Stimulated activated naive CD8-positive, alpha-beta T cell treated with anti-CD3 and anti-CD28 coated beads, Interleukin-15, amount 100 ng/mL, for 72 hours (primary cell): ENCODE measurements at regions not wholly inside any gene's neighbourhood (a gene's known extent, or its start where the extent isn't known, plus 50 kb on each side); places are given as distances from the start of the nearest gene placed in this dataset.
"Not testable (repeated sequence)": the region's sequence is repeated elsewhere in the genome, so short reads cannot be mapped to it uniquely, and the experiment has no call there.

Experiments
- ATAC-seq: fragments of 150-1000 bp; cut with Tn5 transposase; 2 replicates; pipeline ENCODE4 v1.10.0; 2021; ENCODE audit warnings: mild to moderate bottlenecking, moderate library complexity
- DNase-seq, 2 donors: peaks; one replicate each; pipeline ENCODE4 v3.0.0; 2021 to 2022
- H3K27ac Mint-ChIP-seq, 2 donors: one replicate each; pipeline ENCODE4 v1.8.0; 2022; ENCODE audit warnings: mild to moderate bottlenecking in 2 of 2, mixed read lengths in 2 of 2, moderate library complexity in 2 of 2
- H3K27me3 Mint-ChIP-seq: one replicate; pipeline ENCODE4 v1.8.0; 2022; ENCODE audit warnings: mixed read lengths
- H3K4me1 Mint-ChIP-seq: one replicate; pipeline ENCODE4 v1.8.0; 2022; ENCODE audit warnings: mild to moderate bottlenecking, mixed read lengths
- H3K4me3 Mint-ChIP-seq, 2 donors: one replicate each; pipeline ENCODE4 v1.8.0; 2022; ENCODE audit warnings: mild to moderate bottlenecking in 2 of 2, mixed read lengths in 2 of 2, moderate library complexity in 1 of 2
- H3K9me3 Mint-ChIP-seq, 2 donors: one replicate each; pipeline ENCODE4 v1.8.0; 2022; ENCODE audit warnings: mixed read lengths in 2 of 2

GRCh38 chr3:59212128-59212779, 162.4 kb upstream of the CFAP20DC start:
- DNase-seq (no peak), ATAC-seq (peak; percentile 77)
- Mint-ChIP-seq H3K27me3 (peaks cover 12% of the 10 kb centered on the region), H3K4me3 (no peak overlapping the region), H3K27ac (peak overlapping the region in 1 of 2 donors; percentile 69), H3K9me3 (no peaks in the 10 kb centered on the region), H3K4me1 (no peaks in the 10 kb centered on the region)

GRCh38 chr3:59210260-59210659, 160.4 kb upstream of the CFAP20DC start:
- peaks cover 12% of the 10 kb centered on the region for H3K27me3 Mint-ChIP-seq
- DNase-seq (no peak), ATAC-seq (no peak)
- no peaks in the 10 kb centered on the region for H3K4me1 Mint-ChIP-seq
- no peak overlapping the region for H3K4me3 Mint-ChIP-seq
- H3K27ac Mint-ChIP-seq, result no peak overlapping the region
- no peaks in the 10 kb centered on the region for H3K9me3 Mint-ChIP-seq

- Mint-ChIP-seq H3K4me3 (no peak overlapping the region), H3K27me3 (peaks cover 16% of the 10 kb centered on the region), H3K27ac (no peak overlapping the region), H3K4me1 (no peaks in the 10 kb centered on the region), H3K9me3 (no peaks in the 10 kb centered on the region)
- DNase-seq (no peak), ATAC-seq (no peak)
Measured at GRCh38 chr3:59192473-59192872, 142.6 kb upstream of the CFAP20DC start.

GRCh38 chr3:59191651-59192050, 141.8 kb upstream of the CFAP20DC start:
- Mint-ChIP-seq H3K4me1 (no peaks in the 10 kb centered on the region), H3K27me3 (peaks cover 16% of the 10 kb centered on the region), H3K4me3 (no peak overlapping the region), H3K9me3 (no peaks in the 10 kb centered on the region), H3K27ac (no peak overlapping the region)
- no peak for DNase-seq
- no peak for ATAC-seq

GRCh38 chr3:59189939-59190338, 140.1 kb upstream of the CFAP20DC start:
- no peak for DNase-seq
- peak overlapping the region in 1 of 2 donors; percentile 5 for H3K27ac Mint-ChIP-seq
- H3K27me3 Mint-ChIP-seq, result peaks cover 16% of the 10 kb centered on the region
- H3K9me3 Mint-ChIP-seq, result no peaks in the 10 kb centered on the region
- no peak overlapping the region for H3K4me3 Mint-ChIP-seq
- no peak for ATAC-seq
- no peaks in the 10 kb centered on the region for H3K4me1 Mint-ChIP-seq

- no peak overlapping the region for H3K27ac Mint-ChIP-seq
- ATAC-seq (no peak), DNase-seq (no peak)
- peaks cover 16% of the 10 kb centered on the region for H3K27me3 Mint-ChIP-seq
- no peaks in the 10 kb centered on the region for H3K4me1 Mint-ChIP-seq
- no peaks in the 10 kb centered on the region for H3K9me3 Mint-ChIP-seq
- no peak overlapping the region for H3K4me3 Mint-ChIP-seq
Measured at GRCh38 chr3:59189526-59189925, 139.7 kb upstream of the CFAP20DC start.

GRCh38 chr3:59186725-59187124, 136.9 kb upstream of the CFAP20DC start:
- Mint-ChIP-seq H3K4me1 (no peaks in the 10 kb centered on the region), H3K4me3 (no peak overlapping the region), H3K27ac (no peak overlapping the region), H3K9me3 (no peaks in the 10 kb centered on the region), H3K27me3 (peaks cover 16% of the 10 kb centered on the region)
- DNase-seq, result no peak
- no peak for ATAC-seq

- Mint-ChIP-seq H3K4me3 (no peak overlapping the region), H3K4me1 (no peaks in the 10 kb centered on the region), H3K9me3 (no peaks in the 10 kb centered on the region), H3K27ac (no peak overlapping the region), H3K27me3 (peaks cover 16% of the 10 kb centered on the region)
- ATAC-seq (no peak), DNase-seq (no peak)
Measured at GRCh38 chr3:59185591-59186369, 136.0 kb upstream of the CFAP20DC start.

- no peak for ATAC-seq
- DNase-seq, result no peak
- no peak overlapping the region for H3K4me3 Mint-ChIP-seq
Measured at GRCh38 chr3:59180006-59180405, 130.2 kb upstream of the CFAP20DC start.

GRCh38 chr3:59178698-59179097, 128.9 kb upstream of the CFAP20DC start:
- Mint-ChIP-seq H3K27me3 (no peaks in the 10 kb centered on the region), H3K9me3 (no peaks in the 10 kb centered on the region)
- ATAC-seq, result no peak

More at GRCh38 chr3:59180006-59180405, 130.2 kb upstream of the CFAP20DC start:
- no peaks in the 10 kb centered on the region for H3K4me1 Mint-ChIP-seq
- no peak overlapping the region for H3K27ac Mint-ChIP-seq
- no peaks in the 10 kb centered on the region for H3K27me3 Mint-ChIP-seq
- no peaks in the 10 kb centered on the region for H3K9me3 Mint-ChIP-seq

GRCh38 chr3:59171491-59171890, 121.7 kb upstream of the CFAP20DC start:
- no peaks in the 10 kb centered on the region for H3K27me3 Mint-ChIP-seq
- DNase-seq, result no peak
- peaks cover 5% of the 10 kb centered on the region for H3K4me1 Mint-ChIP-seq
- no peak for ATAC-seq
- no peaks in the 10 kb centered on the region for H3K9me3 Mint-ChIP-seq
- no peak overlapping the region for H3K4me3 Mint-ChIP-seq
- no peak overlapping the region for H3K27ac Mint-ChIP-seq

More at GRCh38 chr3:59178698-59179097, 128.9 kb upstream of the CFAP20DC start:
- Mint-ChIP-seq H3K4me3 (no peak overlapping the region), H3K27ac (no peak overlapping the region), H3K4me1 (no peaks in the 10 kb centered on the region)
- no peak for DNase-seq

- not testable (repeated sequence) for H3K4me1 Mint-ChIP-seq, H3K4me3 Mint-ChIP-seq, H3K9me3 Mint-ChIP-seq, H3K27ac Mint-ChIP-seq, H3K27me3 Mint-ChIP-seq, ATAC-seq, DNase-seq
Measured at GRCh38 chr3:59170166-59170565, 120.3 kb upstream of the CFAP20DC start.

- Mint-ChIP-seq H3K4me3 (no peak overlapping the region), H3K27ac (no peak overlapping the region), H3K27me3 (no peaks in the 10 kb centered on the region), H3K4me1 (peaks cover 5% of the 10 kb centered on the region), H3K9me3 (no peaks in the 10 kb centered on the region)
- DNase-seq (no peak), ATAC-seq (no peak)
Measured at GRCh38 chr3:59167756-59168155, 117.9 kb upstream of the CFAP20DC start.

- Mint-ChIP-seq H3K4me1 (peaks cover 5% of the 10 kb centered on the region), H3K27ac (no peak overlapping the region), H3K27me3 (no peaks in the 10 kb centered on the region), H3K4me3 (no peak overlapping the region), H3K9me3 (no peaks in the 10 kb centered on the region)
- DNase-seq (no peak), ATAC-seq (peak; percentile 50)
Measured at GRCh38 chr3:59163953-59164352, 114.1 kb upstream of the CFAP20DC start.

- H3K9me3 Mint-ChIP-seq, result no peaks in the 10 kb centered on the region
- no peaks in the 10 kb centered on the region for H3K4me1 Mint-ChIP-seq
- H3K4me3 Mint-ChIP-seq, result no peak overlapping the region
- H3K27ac Mint-ChIP-seq, result no peak overlapping the region
- no peaks in the 10 kb centered on the region for H3K27me3 Mint-ChIP-seq
- ATAC-seq (no peak), DNase-seq (no peak)
Measured at GRCh38 chr3:59161048-59161447, 111.2 kb upstream of the CFAP20DC start.

- Mint-ChIP-seq H3K4me1 (no peaks in the 10 kb centered on the region), H3K4me3 (no peak overlapping the region), H3K27ac (no peak overlapping the region), H3K27me3 (no peaks in the 10 kb centered on the region), H3K9me3 (no peaks in the 10 kb centered on the region)
- DNase-seq, result no peak
- ATAC-seq, result no peak
Measured at GRCh38 chr3:59160133-59160746, 110.4 kb upstream of the CFAP20DC start.
